Body of pancreas (tissue), 4 donors: ENCODE measurements at regions not wholly inside any gene's neighbourhood (a gene's known extent, or its start where the extent isn't known, plus 50 kb on each side); places are given as distances from the start of the nearest gene placed in this dataset.

Experiments used
- CTCF ChIP-seq, 7 experiments: fragments of 450-650 bp in 4 of 7; fragments of 200-600 bp in 3 of 7; sonication (generic) in 3 of 7; IDR thresholded peaks; one replicate each; pipeline ENCODE4 v1.5.1; 2016 to 2019; ENCODE audit warnings: antibody characterized with exemption in 7 of 7
- POLR2A ChIP-seq, 3 donors: fragments of 450-650 bp; IDR thresholded peaks; one replicate each; pipeline ENCODE4 v1.6.1; 2016; ENCODE audit warnings: antibody characterized with exemption in 3 of 3, mild to moderate bottlenecking in 2 of 3

GRCh38 chr2:19656011-19656410 lies 245.8 kb downstream of the TTC32 start:
- TF ChIP-seq CTCF (IDR thresholded peaks at IDR 0.05), result no peak
- no peak for TF ChIP-seq POLR2A (IDR thresholded peaks at IDR 0.05)
